Lower lobe of right lung (tissue), 2 donors: ENCODE measurements at regions not wholly inside any gene's neighbourhood (a gene's known extent, or its start where the extent isn't known, plus 50 kb on each side); places are given as distances from the start of the nearest gene placed in this dataset.

Source experiments
- ATAC-seq, 2 donors: fragments of 200-7000 bp; cut with Tn5 transposase; one replicate each; pipeline ENCODE4 v1.9.1; 2020 to 2022; ENCODE audit warnings: mild to moderate bottlenecking in 2 of 2, moderate library complexity in 2 of 2
- DNase-seq: peaks from one replicate; pipeline ENCODE4 v3.0.0-alpha.2; 2020
- H3K27ac ChIP-seq: fragments of 200-600 bp; one replicate; pipeline ENCODE4 v1.8.0; 2022
- H3K27me3 ChIP-seq: fragments of 200-600 bp; one replicate; pipeline ENCODE4 v1.8.0; 2022; ENCODE audit warnings: low read depth
- H3K36me3 ChIP-seq: fragments of 200-600 bp; one replicate; pipeline ENCODE4 v1.8.0; 2022; ENCODE audit warnings: mild to moderate bottlenecking
- H3K4me1 ChIP-seq: fragments of 200-600 bp; one replicate; pipeline ENCODE4 v1.8.0; 2022
- H3K4me3 ChIP-seq: fragments of 200-600 bp; one replicate; pipeline ENCODE4 v1.8.0; 2022; ENCODE audit warnings: mild to moderate bottlenecking
- H3K9me3 ChIP-seq: fragments of 200-600 bp; one replicate; pipeline ENCODE4 v1.8.0; 2022
- intact Hi-C: fragments of 100-400 bp; cut with DNase I; formaldehyde crosslinking; loops from one replicate; pipeline ENCODE4 v1.11.0; 2022
- TF ChIP-seq, protein P1 (sequence below): fragments of 200-600 bp; IDR thresholded peaks from one replicate; pipeline ENCODE4 v1.8.0; 2022; ENCODE audit warnings: antibody characterized with exemption, mild to moderate bottlenecking
- donor health status: DM: no; HTN: yes; CAD: no; lungs with severe emphysema.

DNA sequence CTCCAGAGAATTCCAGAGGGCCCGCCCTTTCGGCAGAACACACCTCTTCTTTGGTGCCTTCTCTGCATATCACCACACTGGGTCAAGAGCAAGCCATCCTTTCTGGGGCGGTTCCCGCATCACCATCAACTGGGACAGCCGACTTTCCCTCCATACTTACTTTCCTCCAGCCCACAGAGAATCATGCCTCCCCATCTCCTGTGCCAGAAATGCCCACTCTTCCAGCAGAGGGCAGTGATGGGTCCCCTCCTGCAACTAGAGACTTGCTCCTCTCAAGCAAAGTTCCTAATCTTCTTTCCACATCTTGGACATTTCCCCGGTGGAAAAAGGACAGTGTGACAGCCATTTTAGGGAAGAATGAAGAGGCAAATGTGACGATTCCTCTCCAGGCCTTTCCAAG lies 157.7 kb downstream of the C11orf91 start:
- Histone ChIP-seq H3K36me3 (no peaks in the 10 kb centered on the region), H3K4me3 (no peak overlapping the region), H3K4me1 (no peaks in the 10 kb centered on the region), H3K27ac (no peak overlapping the region), H3K27me3 (no peaks in the 10 kb centered on the region), H3K9me3 (no peaks in the 10 kb centered on the region)
- DNase-seq (peak; percentile 58), ATAC-seq (peak; percentile 75 to 83)
- TF ChIP-seq, protein P1, sequence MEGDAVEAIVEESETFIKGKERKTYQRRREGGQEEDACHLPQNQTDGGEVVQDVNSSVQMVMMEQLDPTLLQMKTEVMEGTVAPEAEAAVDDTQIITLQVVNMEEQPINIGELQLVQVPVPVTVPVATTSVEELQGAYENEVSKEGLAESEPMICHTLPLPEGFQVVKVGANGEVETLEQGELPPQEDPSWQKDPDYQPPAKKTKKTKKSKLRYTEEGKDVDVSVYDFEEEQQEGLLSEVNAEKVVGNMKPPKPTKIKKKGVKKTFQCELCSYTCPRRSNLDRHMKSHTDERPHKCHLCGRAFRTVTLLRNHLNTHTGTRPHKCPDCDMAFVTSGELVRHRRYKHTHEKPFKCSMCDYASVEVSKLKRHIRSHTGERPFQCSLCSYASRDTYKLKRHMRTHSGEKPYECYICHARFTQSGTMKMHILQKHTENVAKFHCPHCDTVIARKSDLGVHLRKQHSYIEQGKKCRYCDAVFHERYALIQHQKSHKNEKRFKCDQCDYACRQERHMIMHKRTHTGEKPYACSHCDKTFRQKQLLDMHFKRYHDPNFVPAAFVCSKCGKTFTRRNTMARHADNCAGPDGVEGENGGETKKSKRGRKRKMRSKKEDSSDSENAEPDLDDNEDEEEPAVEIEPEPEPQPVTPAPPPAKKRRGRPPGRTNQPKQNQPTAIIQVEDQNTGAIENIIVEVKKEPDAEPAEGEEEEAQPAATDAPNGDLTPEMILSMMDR, result peak; percentile 66
- intact Hi-C loops, result no loop called here

DNA sequence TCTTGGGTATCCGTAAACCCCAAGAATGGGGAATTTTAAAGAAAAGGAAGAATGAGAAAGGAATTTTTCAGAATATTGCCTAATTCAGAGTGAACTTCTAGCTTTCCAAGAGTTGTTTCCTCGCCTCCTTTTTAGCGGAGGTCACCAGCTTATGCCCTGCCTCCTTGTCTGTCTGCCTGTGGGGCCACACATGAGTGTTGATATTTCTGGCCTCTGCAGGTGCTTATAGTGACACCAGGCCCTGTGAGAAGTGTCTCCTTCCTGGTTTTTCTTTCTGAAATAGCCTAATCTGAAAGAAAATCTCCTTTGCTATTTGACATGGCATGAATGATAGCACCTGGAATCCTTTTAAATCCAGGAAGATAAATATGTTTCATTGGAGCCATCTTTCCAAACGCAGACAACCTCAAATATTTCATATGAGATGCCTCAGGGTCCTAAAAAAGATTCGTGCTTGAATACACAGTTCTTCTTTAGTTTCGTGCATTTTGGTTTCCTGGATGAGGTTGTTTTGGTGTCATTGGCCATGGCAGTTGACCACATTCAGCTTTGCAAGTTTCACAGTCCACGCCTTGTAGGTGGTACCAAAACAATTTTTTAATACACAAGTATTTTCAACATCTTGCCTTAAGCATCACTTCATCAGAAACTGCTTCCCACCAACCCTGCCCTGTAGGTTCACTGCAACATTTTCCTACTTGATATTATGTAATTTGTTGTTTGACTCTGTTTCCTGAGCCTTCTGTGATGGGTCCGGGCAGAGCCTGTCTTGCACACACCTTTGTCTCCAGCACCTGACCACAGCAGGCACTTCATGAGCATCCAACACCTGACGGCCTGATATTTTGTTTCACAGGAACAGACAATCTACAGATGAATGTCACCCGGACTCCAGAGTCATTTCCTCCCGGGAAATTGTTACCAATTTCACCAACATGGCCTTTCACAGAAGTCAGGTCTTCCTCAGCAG lies 159.4 kb downstream of the C11orf91 start:
- H3K4me1 ChIP-seq, result no peaks in the 10 kb centered on the region
- TF ChIP-seq, protein P1, result no peak
- no peak for DNase-seq
- intact Hi-C loops, result no loop called here
- H3K27me3 ChIP-seq, result no peaks in the 10 kb centered on the region
- no peak for ATAC-seq
- no peaks in the 10 kb centered on the region for H3K9me3 ChIP-seq
- no peak overlapping the region for H3K27ac ChIP-seq
- no peaks in the 10 kb centered on the region for H3K36me3 ChIP-seq
- no peak overlapping the region for H3K4me3 ChIP-seq

- no peak for DNase-seq
- Histone ChIP-seq H3K36me3 (no peaks in the 10 kb centered on the region), H3K9me3 (no peaks in the 10 kb centered on the region), H3K4me3 (no peak overlapping the region), H3K27ac (no peak overlapping the region), H3K27me3 (no peaks in the 10 kb centered on the region), H3K4me1 (no peaks in the 10 kb centered on the region)
- intact Hi-C loops, result no loop called here
- ATAC-seq, result no peak
- TF ChIP-seq, protein P1, result no peak
These were observed 160.2 kb downstream of the C11orf91 start for GRCh38 chr11:33540427-33540826.

DNA sequence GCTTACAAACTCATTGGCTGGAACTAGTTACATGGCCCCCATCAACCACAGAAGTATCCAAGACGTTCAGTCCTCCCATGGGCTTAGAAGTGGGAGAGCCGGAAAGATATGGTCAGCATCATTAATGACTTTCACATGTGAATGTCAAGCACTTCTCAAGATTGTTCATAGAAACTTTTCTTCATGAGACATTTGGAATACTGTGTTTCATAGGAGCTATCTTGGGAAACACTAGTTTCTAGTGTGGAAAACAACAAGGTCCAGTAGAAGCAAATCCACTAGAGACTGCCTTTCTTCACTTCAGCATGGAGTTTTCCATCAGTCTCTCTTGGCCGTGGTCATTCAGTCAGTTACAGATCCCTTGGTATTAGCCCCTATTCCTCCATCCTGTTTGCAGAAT lies 160.9 kb downstream of the C11orf91 start:
- no peak for ATAC-seq
- H3K27ac ChIP-seq, result no peak overlapping the region
- intact Hi-C loops, result no loop called here

GRCh38 chr11:33538726-33539125 lies 161.9 kb downstream of the C11orf91 start:
- H3K36me3 ChIP-seq, result no peaks in the 10 kb centered on the region
- no peak overlapping the region for H3K4me3 ChIP-seq
- DNase-seq (no peak), ATAC-seq (no peak)
- H3K27ac ChIP-seq, result no peak overlapping the region
- intact Hi-C loops, result no loop called here
- no peaks in the 10 kb centered on the region for H3K4me1 ChIP-seq
- TF ChIP-seq, protein P1, result no peak
- no peaks in the 10 kb centered on the region for H3K27me3 ChIP-seq
- no peaks in the 10 kb centered on the region for H3K9me3 ChIP-seq

More for the DNA sequence above, 160.9 kb downstream of the C11orf91 start:
- no peaks in the 10 kb centered on the region for H3K4me1 ChIP-seq
- TF ChIP-seq, protein P1, result no peak
- no peaks in the 10 kb centered on the region for H3K9me3 ChIP-seq
- H3K4me3 ChIP-seq, result no peak overlapping the region
- no peak for DNase-seq
- H3K36me3 ChIP-seq, result no peaks in the 10 kb centered on the region
- H3K27me3 ChIP-seq, result no peaks in the 10 kb centered on the region
